ENCODE measurements at regions not wholly inside any gene's neighbourhood (a gene's known extent, or its start where the extent isn't known, plus 50 kb on each side); places are given as distances from the start of the nearest gene placed in this dataset.

GRCh38 chr14:54344445-54344844 is 52.4 kb upstream of the CDKN3 start:
- H3K4me1 ChIP-seq: no peaks in the 10 kb centered on the region
- 35 to 56% (median 49%) methylated on average over 6 of the region's 6 CpGs for WGBS, 5 donors

DNA sequence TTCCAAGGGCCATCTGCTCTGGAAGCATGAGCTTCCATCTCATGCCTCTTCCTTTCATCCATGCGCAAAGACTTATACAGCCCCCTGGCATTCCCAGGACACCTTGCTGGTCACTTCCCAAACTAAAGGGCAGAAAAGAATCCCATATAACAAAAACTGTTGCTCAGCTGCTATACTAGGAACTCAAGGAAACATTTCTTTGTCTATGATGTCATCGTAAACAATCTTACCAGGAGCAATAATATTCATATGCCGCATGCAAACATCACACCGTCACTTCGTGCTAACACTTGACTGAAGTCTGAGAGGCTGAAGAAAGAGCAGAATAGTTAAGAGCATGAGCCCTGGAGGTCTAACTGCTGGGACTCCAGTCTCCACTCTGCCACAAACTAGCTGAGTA is 50.5 kb upstream of the CDKN3 start:
- TF ChIP-seq POLR2A (IDR thresholded peaks at IDR 0.05) (no peak), POLR2AphosphoS5 (IDR thresholded peaks at IDR 0.05) (no peak), CTCF (IDR thresholded peaks at IDR 0.05 in 8 of 11, conservative IDR thresholded peaks at IDR 0.05 in 3 of 11) (no peak)
- H3K4me3 ChIP-seq: no peak overlapping the region
- DNase-seq: no peak
- H3K27ac ChIP-seq: no peak overlapping the region
- intact Hi-C loops (cut with DNase I; ENCODE audit: low total_unique reads): loop anchor here (10.0 kb wide), 1 partner anchor 811 kb away; no protein-coding TSS in a partner anchor
- no peaks in the 10 kb centered on the region for H3K9me3 ChIP-seq
- H3K27me3 ChIP-seq (replicated peaks in 1 of 7): no peaks in the 10 kb centered on the region
- no peaks in the 10 kb centered on the region for H3K36me3 ChIP-seq
- peaks cover 0 to 5% (median 0%) of the 10 kb centered on the region in 6 donors for H3K4me1 ChIP-seq
- 88 to 92% (median 92%) methylated on average over 5 of the region's 5 CpGs for WGBS, 5 donors

More at GRCh38 chr14:54344445-54344844, 52.4 kb upstream of the CDKN3 start:
- no peak for DNase-seq
- no peak for TF ChIP-seq POLR2A (IDR thresholded peaks at IDR 0.05)
- TF ChIP-seq POLR2AphosphoS5 (IDR thresholded peaks at IDR 0.05): no peak
- intact Hi-C loops (cut with DNase I; ENCODE audit: low total_unique reads): loop anchor here (10.0 kb wide), 1 partner anchor 810 kb away; no protein-coding TSS in a partner anchor
- Histone ChIP-seq H3K9me3 (no peaks in the 10 kb centered on the region), H3K27ac (peak overlapping the region in 4 of 8 donors; percentile 30 to 33 (median 32)), H3K27me3 (replicated peaks in 1 of 7) (no peaks in the 10 kb centered on the region), H3K36me3 (no peaks in the 10 kb centered on the region), H3K4me3 (no peak overlapping the region)

Data from spleen (tissue), 11 donors.